Activated T-helper 1 cell treated with anti-CD3 and anti-CD28 coated beads, Interleukin-12 subunit alpha, Interleukin-12 subunit beta, Interleukin-2, Interleukin-4 antibody, amounts not matched to agents 30 ng/mL and 10 ng/mL and 1 ng/mL, durations not matched to agents 14 hours and 24 hours and 36 hours (primary cell): ENCODE measurements at regions not wholly inside any gene's neighbourhood (a gene's known extent, or its start where the extent isn't known, plus 50 kb on each side); places are given as distances from the start of the nearest gene placed in this dataset.
A peak's percentile ranks its signal among the peaks of the same experiment; 100 is the strongest.
"Not testable (repeated sequence)": the region's sequence is repeated elsewhere in the genome, so short reads cannot be mapped to it uniquely, and the experiment has no call there.

Source experiments
- DNase-seq: peaks from one replicate; pipeline ENCODE4 v3.0.0; 2021; ENCODE audit warnings: low spot score
- H3K27ac Mint-ChIP-seq: one replicate; pipeline ENCODE4 v1.8.0; 2021; ENCODE audit warnings: mild to moderate bottlenecking, mixed read lengths
- H3K27me3 Mint-ChIP-seq: one replicate; pipeline ENCODE4 v1.8.0; 2022; ENCODE audit warnings: mild to moderate bottlenecking, moderate library complexity, mixed read lengths; ENCODE audit not compliant: insufficient read depth
- H3K36me3 Mint-ChIP-seq: one replicate; pipeline ENCODE4 v1.8.0; 2021; ENCODE audit warnings: low read depth, mixed read lengths
- H3K4me1 Mint-ChIP-seq: one replicate; pipeline ENCODE4 v1.8.0; 2021; ENCODE audit warnings: low read depth, mixed read lengths
- H3K4me3 Mint-ChIP-seq: one replicate; pipeline ENCODE4 v1.8.0; 2021; ENCODE audit warnings: mild to moderate bottlenecking, moderate library complexity, mixed read lengths
- H3K9me3 Mint-ChIP-seq: one replicate; pipeline ENCODE4 v1.8.0; 2021; ENCODE audit warnings: mixed read lengths
- intact Hi-C: fragments of 100-400 bp; cut with micrococcal nuclease; formaldehyde crosslinking; loops from one replicate; pipeline ENCODE4 v1.15.1; 2024

GRCh38 chr5:42989190-42989589, 50.9 kb downstream of the ANXA2R start:
- no peak for DNase-seq
- intact Hi-C loops, result no loop called here
- Mint-ChIP-seq H3K4me1 (peaks cover 70% of the 10 kb centered on the region), H3K9me3 (peaks cover 4% of the 10 kb centered on the region), H3K27ac (peak overlapping the region; percentile 35), H3K36me3 (peaks cover 16% of the 10 kb centered on the region), H3K4me3 (peak overlapping the region; percentile 74), H3K27me3 (peaks cover 3% of the 10 kb centered on the region)

DNA sequence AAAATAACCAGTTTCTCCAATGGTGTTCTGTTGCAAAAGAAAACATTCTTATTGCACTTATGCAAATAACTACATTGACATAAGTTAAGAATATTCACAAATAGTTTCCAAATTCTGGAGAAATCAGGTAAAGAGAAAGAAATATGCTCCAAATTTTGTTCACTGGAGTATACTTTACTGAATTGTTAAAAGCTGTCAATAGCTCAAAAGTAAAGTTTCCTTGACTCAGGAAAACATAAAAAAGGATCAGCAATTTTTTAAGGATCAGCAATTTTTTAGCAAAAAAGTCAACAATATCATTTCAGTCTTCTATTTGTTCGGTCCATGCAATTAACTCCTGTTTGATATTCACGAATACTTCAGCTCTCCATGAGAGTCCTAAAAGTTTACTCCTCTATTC, 51.6 kb downstream of the ANXA2R start:
- DNase-seq, result no peak
- H3K4me3 Mint-ChIP-seq, result peak overlapping the region; percentile 74
- H3K27ac Mint-ChIP-seq, result no peak overlapping the region
- peaks cover 4% of the 10 kb centered on the region for H3K9me3 Mint-ChIP-seq
- peaks cover 17% of the 10 kb centered on the region for H3K36me3 Mint-ChIP-seq
- intact Hi-C loops, result no loop called here
- H3K4me1 Mint-ChIP-seq, result peaks cover 64% of the 10 kb centered on the region
- peaks cover 3% of the 10 kb centered on the region for H3K27me3 Mint-ChIP-seq

GRCh38 chr5:42985129-42986037, 54.7 kb downstream of the ANXA2R start:
- Mint-ChIP-seq H3K36me3 (peaks cover 15% of the 10 kb centered on the region), H3K4me1 (peaks cover 40% of the 10 kb centered on the region), H3K9me3 (peaks cover 4% of the 10 kb centered on the region), H3K4me3 (no peak overlapping the region), H3K27me3 (no peaks in the 10 kb centered on the region), H3K27ac (no peak overlapping the region)
- intact Hi-C loops, result no loop called here
- DNase-seq, result no peak

DNA sequence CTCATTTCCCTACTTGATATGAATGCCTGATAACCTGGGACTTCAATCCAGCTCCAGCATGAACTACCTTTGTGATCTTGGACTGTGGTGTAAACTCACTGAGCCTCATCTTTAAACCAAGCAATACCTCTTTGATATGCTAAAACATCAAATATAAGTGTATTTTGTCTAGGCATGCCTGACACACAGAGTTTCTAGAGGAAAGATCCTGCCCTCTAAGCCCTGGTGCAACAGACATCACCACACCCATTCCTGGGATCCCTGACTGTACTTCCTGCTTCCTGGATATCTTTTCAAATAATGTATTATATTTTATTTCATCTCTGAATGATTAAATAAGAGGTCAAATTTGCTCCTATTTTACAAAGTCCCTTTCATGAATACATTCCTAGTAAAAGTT, 55.8 kb downstream of the ANXA2R start:
- Mint-ChIP-seq H3K36me3 (peaks cover 15% of the 10 kb centered on the region), H3K27me3 (no peaks in the 10 kb centered on the region)
- intact Hi-C loops, result no loop called here

GRCh38 chr5:42982107-42982622, 58.0 kb downstream of the ANXA2R start:
- Mint-ChIP-seq H3K4me1 (peaks cover 11% of the 10 kb centered on the region), H3K9me3 (no peaks in the 10 kb centered on the region), H3K27me3 (no peaks in the 10 kb centered on the region), H3K4me3 (no peak overlapping the region), H3K27ac (no peak overlapping the region), H3K36me3 (peaks cover 17% of the 10 kb centered on the region)
- intact Hi-C loops, result no loop called here
- no peak for DNase-seq

More for the DNA sequence above, 55.8 kb downstream of the ANXA2R start:
- Mint-ChIP-seq H3K4me1 (peaks cover 29% of the 10 kb centered on the region), H3K4me3 (no peak overlapping the region), H3K9me3 (peaks cover 4% of the 10 kb centered on the region), H3K27ac (no peak overlapping the region)
- DNase-seq, result no peak

DNA sequence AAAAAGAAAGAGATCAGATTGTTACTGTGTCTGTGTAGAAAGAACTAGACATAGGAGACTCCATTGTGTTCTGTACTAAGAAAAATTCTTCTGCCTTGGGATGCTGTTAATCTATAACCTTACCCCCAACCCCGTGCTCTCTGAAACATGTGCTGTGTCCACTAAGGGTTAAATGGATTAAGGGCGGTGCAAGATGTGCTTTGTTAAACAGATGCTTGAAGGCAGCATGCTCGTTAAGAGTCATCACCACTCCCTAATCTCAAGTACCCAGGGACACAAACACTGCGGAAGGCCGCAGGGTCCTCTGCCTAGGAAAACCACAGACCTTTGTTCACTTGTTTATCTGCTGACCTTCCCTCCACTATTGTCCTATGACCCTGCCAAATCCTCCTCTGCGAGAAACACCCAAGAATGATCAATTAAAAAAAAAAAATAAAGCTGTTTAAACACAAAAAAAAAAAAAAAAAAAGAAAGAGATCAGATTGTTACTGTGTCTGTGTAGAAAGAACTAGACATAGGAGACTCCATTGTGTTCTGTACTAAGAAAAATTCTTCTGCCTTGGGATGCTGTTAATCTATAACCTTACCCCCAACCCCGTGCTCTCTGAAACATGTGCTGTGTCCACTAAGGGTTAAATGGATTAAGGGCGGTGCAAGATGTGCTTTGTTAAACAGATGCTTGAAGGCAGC, 58.6 kb downstream of the ANXA2R start:
- H3K9me3 Mint-ChIP-seq, H3K27me3 Mint-ChIP-seq, H3K4me3 Mint-ChIP-seq, DNase-seq, H3K27ac Mint-ChIP-seq, intact Hi-C loops: not testable (repeated sequence)
- peaks cover 17% of the 10 kb centered on the region for H3K36me3 Mint-ChIP-seq
- H3K4me1 Mint-ChIP-seq, result peaks cover 11% of the 10 kb centered on the region

DNA sequence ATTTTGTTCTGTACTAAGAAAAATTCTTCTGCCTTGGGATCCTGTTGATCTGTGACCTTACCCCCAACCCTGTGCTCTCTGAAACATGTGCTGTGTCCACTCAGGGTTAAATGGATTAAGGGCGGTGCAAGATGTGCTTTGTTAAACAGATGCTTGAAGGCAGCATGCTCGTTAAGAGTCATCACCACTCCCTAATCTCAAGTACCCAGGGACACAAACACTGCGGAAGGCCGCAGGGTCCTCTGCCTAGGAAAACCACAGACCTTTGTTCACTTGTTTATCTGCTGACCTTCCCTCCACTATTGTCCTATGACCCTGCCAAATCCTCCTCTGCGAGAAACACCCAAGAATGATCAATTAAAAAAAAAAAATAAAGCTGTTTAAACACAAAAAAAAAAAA, 59.1 kb downstream of the ANXA2R start:
- H3K4me3 Mint-ChIP-seq, H3K4me1 Mint-ChIP-seq, H3K9me3 Mint-ChIP-seq, H3K27ac Mint-ChIP-seq, intact Hi-C loops, H3K27me3 Mint-ChIP-seq, DNase-seq: not testable (repeated sequence)
- H3K36me3 Mint-ChIP-seq, result peaks cover 15% of the 10 kb centered on the region

- H3K4me1 Mint-ChIP-seq, H3K27ac Mint-ChIP-seq, H3K9me3 Mint-ChIP-seq, DNase-seq, H3K4me3 Mint-ChIP-seq, H3K27me3 Mint-ChIP-seq, intact Hi-C loops: not testable (repeated sequence)
- peaks cover 14% of the 10 kb centered on the region for H3K36me3 Mint-ChIP-seq
These were observed 59.7 kb downstream of the ANXA2R start for GRCh38 chr5:42980391-42980790.

- H3K4me3 Mint-ChIP-seq, intact Hi-C loops, H3K27me3 Mint-ChIP-seq, DNase-seq, H3K27ac Mint-ChIP-seq, H3K9me3 Mint-ChIP-seq, H3K4me1 Mint-ChIP-seq: not testable (repeated sequence)
- peaks cover 14% of the 10 kb centered on the region for H3K36me3 Mint-ChIP-seq
These were observed 60.9 kb downstream of the ANXA2R start for GRCh38 chr5:42979242-42979641.

GRCh38 chr5:42974536-42974935, 65.6 kb downstream of the ANXA2R start:
- H3K27me3 Mint-ChIP-seq, result no peaks in the 10 kb centered on the region
- intact Hi-C loops, result no loop called here
- H3K27ac Mint-ChIP-seq, result no peak overlapping the region

GRCh38 chr5:42970636-42971559, 69.2 kb downstream of the ANXA2R start:
- intact Hi-C loops, result no loop called here
- peaks cover 5% of the 10 kb centered on the region for H3K4me1 Mint-ChIP-seq
- H3K4me3 Mint-ChIP-seq, result no peak overlapping the region
- peaks cover 7% of the 10 kb centered on the region for H3K36me3 Mint-ChIP-seq
- H3K27me3 Mint-ChIP-seq, result no peaks in the 10 kb centered on the region
- no peaks in the 10 kb centered on the region for H3K9me3 Mint-ChIP-seq
- no peak overlapping the region for H3K27ac Mint-ChIP-seq
- no peak for DNase-seq

More at GRCh38 chr5:42974536-42974935, 65.6 kb downstream of the ANXA2R start:
- no peak for DNase-seq
- H3K9me3 Mint-ChIP-seq, result no peaks in the 10 kb centered on the region
- no peak overlapping the region for H3K4me3 Mint-ChIP-seq
- peaks cover 14% of the 10 kb centered on the region for H3K36me3 Mint-ChIP-seq
- H3K4me1 Mint-ChIP-seq, result no peaks in the 10 kb centered on the region

DNA sequence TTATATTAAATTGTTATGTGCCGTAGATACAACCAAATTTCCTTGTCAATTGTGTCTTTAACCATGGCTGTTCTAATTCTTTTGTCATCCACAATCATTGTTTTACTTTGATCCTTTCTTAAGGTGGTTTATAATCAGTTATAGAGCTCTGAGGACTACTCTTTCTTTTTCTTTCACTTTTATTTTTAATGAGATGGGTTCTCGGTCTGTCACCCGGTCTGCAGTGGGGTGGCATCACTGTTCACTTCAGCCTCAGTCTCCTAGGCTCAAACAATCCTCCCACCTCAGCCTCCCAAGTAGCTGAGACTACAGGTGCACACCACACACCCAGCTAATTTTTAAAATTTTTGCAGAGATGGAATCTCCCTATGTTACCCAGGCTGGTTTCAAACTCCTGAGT, 74.2 kb downstream of the ANXA2R start:
- Mint-ChIP-seq H3K4me1 (peaks cover 7% of the 10 kb centered on the region), H3K27ac (no peak overlapping the region), H3K4me3 (no peak overlapping the region)

More for the DNA sequence above, 74.2 kb downstream of the ANXA2R start:
- Mint-ChIP-seq H3K9me3 (no peaks in the 10 kb centered on the region), H3K27me3 (peaks cover 2% of the 10 kb centered on the region), H3K36me3 (peaks cover 2% of the 10 kb centered on the region)
- no peak for DNase-seq
- intact Hi-C loops, result no loop called here
